Cardiac muscle cell (in vitro differentiated cells and primary cell): ENCODE measurements at regions not wholly inside any gene's neighbourhood (a gene's known extent, or its start where the extent isn't known, plus 50 kb on each side); places are given as distances from the start of the nearest gene placed in this dataset.
A peak's percentile ranks its signal among the peaks of the same experiment; 100 is the strongest.

ENCODE experiments used
- DNase-seq, 2 donors: peaks; one replicate each; pipeline versions ENCODE4 v3.0.0 to v3.0.0-alpha.2; 2010 to 2017; ENCODE audit warnings: low read depth in 1 of 2, low spot score in 1 of 2
- H3K27ac ChIP-seq: fragments of 200-600 bp; sonication (generic); 2 replicates; pipeline ENCODE4 v1.5.1; 2016
- H3K27me3 ChIP-seq: fragments of 200-600 bp; sonication (generic); 2 replicates; pipeline ENCODE4 v1.6.0; 2016; ENCODE audit warnings: control low read depth
- H3K36me3 ChIP-seq: fragments of 200-600 bp; sonication (generic); 2 replicates; pipeline ENCODE4 v1.5.1; 2016; ENCODE audit warnings: control low read depth
- H3K4me1 ChIP-seq: fragments of 200-600 bp; sonication (generic); 2 replicates; pipeline ENCODE4 v1.8.1; 2017; ENCODE audit warnings: low read depth, mild to moderate bottlenecking, mixed run types
- H3K4me3 ChIP-seq: fragments of 200-600 bp; sonication (generic); 2 replicates; pipeline ENCODE4 v1.5.1; 2016; ENCODE audit warnings: mild to moderate bottlenecking
- H3K9me3 ChIP-seq: fragments of 200-600 bp; sonication (generic); 2 replicates; pipeline ENCODE4 v1.5.1; 2017; ENCODE audit warnings: low read depth, mild to moderate bottlenecking, control low read depth
- TF ChIP-seq, protein P1 (sequence below): IDR thresholded peaks from 2 replicates; pipeline ENCODE4 v1.5.1; 2012; ENCODE audit warnings: low read depth, mild to moderate bottlenecking, low read length

DNA sequence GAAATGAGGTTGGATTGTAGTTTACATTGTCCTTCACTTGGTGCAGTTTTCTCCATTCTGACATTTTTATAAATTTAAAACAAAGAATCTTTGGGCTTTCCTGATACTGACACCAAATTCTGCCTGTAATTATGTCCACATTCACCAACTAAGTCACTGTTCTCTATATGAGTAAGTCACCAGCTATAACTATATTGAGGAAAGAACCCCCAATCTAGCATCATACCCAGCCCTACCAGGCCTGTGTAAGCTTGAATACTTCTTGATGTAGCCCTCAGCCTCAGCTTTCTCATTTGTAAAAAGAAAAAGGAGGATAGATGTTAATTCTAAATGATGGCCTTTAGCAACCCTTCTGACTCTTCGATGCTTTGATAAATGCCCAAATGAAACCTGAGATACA lies 112.7 kb upstream of the FST start:
- H3K27me3 ChIP-seq = no peaks in the 10 kb centered on the region
- H3K27ac ChIP-seq = no peak overlapping the region
- TF ChIP-seq, protein P1, sequence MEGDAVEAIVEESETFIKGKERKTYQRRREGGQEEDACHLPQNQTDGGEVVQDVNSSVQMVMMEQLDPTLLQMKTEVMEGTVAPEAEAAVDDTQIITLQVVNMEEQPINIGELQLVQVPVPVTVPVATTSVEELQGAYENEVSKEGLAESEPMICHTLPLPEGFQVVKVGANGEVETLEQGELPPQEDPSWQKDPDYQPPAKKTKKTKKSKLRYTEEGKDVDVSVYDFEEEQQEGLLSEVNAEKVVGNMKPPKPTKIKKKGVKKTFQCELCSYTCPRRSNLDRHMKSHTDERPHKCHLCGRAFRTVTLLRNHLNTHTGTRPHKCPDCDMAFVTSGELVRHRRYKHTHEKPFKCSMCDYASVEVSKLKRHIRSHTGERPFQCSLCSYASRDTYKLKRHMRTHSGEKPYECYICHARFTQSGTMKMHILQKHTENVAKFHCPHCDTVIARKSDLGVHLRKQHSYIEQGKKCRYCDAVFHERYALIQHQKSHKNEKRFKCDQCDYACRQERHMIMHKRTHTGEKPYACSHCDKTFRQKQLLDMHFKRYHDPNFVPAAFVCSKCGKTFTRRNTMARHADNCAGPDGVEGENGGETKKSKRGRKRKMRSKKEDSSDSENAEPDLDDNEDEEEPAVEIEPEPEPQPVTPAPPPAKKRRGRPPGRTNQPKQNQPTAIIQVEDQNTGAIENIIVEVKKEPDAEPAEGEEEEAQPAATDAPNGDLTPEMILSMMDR = no peak
- H3K4me1 ChIP-seq = no peaks in the 10 kb centered on the region
- no peaks in the 10 kb centered on the region for H3K36me3 ChIP-seq
- H3K9me3 ChIP-seq = no peaks in the 10 kb centered on the region
- DNase-seq = no peak
- H3K4me3 ChIP-seq = no peak overlapping the region

DNA sequence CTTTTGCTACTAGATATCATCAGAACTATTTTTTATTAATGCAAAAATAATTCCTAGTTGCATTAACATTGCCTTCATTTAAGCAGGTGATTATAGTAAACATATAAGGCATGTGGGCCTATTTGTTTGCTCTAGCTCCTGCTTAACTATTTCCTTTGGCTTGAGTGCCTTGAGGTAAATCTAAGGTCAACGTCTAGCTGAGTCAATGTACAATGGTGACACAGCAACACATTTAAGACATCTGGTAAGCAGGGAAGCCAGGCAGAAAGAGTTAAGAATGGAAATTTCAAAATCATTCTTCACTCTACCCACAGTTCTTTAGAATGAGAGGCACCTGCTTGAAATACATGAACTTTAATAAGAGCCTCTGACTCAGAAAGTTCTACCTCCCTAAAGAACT lies 111.9 kb upstream of the FST start:
- no peak for DNase-seq

DNA sequence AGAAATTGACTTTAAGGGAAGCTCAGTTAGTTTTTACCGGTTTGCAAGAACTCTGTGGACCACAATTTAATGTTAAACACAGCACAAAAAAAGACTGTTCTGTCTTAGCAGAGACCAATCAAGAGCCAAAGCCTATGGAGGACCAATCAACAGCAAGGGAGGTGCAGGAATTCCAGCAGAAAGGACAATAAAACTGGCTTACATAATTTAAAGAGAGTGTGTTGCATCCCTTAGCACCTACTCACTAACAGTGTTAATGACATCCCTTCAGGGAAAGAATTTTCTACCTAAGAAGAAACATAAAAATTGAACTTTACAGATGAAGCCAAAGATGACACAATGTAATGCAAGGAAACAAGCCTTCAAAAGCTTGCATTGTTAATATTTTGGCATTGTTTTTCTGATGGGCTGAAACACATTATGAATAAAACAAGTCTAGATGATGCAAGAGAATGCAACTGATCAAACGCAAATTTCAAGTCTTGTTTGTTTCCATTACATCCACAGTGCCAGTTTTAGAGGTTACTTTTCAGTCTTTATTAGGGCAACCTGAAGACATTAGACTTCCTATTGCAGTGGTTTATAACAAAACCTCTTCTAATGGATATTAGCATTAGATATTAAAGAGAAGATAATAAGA lies 111.3 kb upstream of the FST start:
- DNase-seq = no peak
- H3K9me3 ChIP-seq = no peaks in the 10 kb centered on the region
- no peaks in the 10 kb centered on the region for H3K4me1 ChIP-seq
- H3K36me3 ChIP-seq = no peaks in the 10 kb centered on the region
- no peak overlapping the region for H3K27ac ChIP-seq
- no peak overlapping the region for H3K4me3 ChIP-seq
- no peaks in the 10 kb centered on the region for H3K27me3 ChIP-seq
- TF ChIP-seq, protein P1 = no peak

More for the DNA sequence above, 111.9 kb upstream of the FST start:
- TF ChIP-seq, protein P1 = no peak
- Histone ChIP-seq H3K36me3 (no peaks in the 10 kb centered on the region), H3K4me3 (no peak overlapping the region), H3K4me1 (no peaks in the 10 kb centered on the region), H3K27ac (no peak overlapping the region), H3K27me3 (no peaks in the 10 kb centered on the region), H3K9me3 (no peaks in the 10 kb centered on the region)

DNA sequence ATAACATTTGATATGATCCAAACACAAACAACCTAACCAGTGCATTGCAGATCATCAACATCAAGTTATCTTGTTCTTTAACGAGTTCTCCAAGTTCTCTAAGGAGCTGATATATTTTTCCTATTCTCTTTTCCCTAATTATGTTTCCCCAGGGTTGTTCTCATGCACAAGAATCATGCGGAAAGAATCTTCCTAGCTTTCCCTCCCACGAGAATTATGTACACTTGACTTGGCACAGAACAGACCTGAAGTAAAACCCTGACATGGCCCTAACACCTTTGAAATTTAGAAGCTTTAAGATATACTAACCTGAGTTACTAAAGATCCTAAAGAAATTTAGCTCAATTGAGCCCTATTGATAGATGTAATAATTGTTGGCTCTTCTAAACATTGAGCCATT lies 110.7 kb upstream of the FST start:
- TF ChIP-seq, protein P1 = no peak
- no peak overlapping the region for H3K27ac ChIP-seq
- DNase-seq = no peak
- H3K4me1 ChIP-seq = no peaks in the 10 kb centered on the region
- no peaks in the 10 kb centered on the region for H3K9me3 ChIP-seq
- no peaks in the 10 kb centered on the region for H3K36me3 ChIP-seq
- no peaks in the 10 kb centered on the region for H3K27me3 ChIP-seq
- no peak overlapping the region for H3K4me3 ChIP-seq

DNA sequence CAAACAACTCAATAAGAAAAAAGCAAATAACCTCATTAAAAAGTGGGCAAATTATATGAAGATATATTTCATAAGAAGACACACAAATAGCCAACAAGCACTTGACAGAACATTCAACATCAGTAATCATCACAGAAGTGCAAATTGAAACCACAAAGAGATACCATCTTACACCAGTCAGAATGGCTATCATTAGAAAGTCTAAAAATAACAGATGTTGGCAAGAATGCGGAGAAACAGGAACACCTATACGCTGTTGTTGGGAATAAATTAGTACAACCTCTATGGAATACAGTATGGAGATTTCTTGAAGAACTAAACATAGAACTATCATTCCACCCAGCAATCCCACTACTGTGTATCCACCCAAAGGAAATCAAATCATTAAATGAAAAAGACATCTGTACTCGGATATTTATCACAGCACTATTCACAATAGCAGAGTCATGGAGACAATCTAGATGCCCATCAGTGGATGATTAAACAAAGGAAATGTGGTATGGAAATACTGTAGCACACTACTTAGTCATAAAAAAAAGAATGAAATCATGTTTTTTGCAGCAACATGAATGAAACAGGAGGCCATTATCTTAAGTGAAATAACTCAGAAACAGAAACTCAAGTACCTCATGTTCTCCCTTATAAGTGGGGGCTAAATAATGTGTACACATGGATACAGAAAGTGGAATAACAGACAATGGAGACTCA lies 106.8 kb upstream of the FST start:
- Histone ChIP-seq H3K27ac (no peak overlapping the region), H3K27me3 (no peaks in the 10 kb centered on the region)

More for the DNA sequence above, 106.8 kb upstream of the FST start:
- no peaks in the 10 kb centered on the region for H3K36me3 ChIP-seq
- no peaks in the 10 kb centered on the region for H3K4me1 ChIP-seq
- no peaks in the 10 kb centered on the region for H3K9me3 ChIP-seq
- DNase-seq = peak in 1 of 2 donors; percentile 50
- TF ChIP-seq, protein P1 = no peak
- no peak overlapping the region for H3K4me3 ChIP-seq
